ENCODE measurements at regions not wholly inside any gene's neighbourhood (a gene's known extent, or its start where the extent isn't known, plus 50 kb on each side); places are given as distances from the start of the nearest gene placed in this dataset.

DNA sequence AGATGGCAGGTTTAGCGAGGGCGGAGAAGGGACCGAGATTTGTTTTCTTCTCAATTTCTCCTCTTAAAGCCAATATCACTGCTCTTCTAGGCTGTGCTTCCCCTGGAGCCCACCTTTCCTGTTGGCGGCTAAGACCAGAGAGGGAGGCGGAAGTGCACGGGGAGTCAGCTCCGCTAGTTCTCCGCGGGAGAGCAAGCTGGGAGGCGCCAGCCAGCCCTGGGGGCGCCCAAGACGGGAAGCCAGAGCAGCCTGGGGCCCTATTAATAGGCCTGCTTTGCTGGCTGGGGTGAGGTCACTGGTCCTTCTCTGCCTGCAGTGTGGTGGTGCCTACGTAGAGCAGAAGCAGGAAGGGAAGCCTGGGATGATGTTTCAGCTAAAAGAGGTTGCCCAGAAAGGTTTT, 61.6 kb downstream of the LSM5 start:
- no peak for DNase-seq (ENCODE audit: low read depth)

DNA sequence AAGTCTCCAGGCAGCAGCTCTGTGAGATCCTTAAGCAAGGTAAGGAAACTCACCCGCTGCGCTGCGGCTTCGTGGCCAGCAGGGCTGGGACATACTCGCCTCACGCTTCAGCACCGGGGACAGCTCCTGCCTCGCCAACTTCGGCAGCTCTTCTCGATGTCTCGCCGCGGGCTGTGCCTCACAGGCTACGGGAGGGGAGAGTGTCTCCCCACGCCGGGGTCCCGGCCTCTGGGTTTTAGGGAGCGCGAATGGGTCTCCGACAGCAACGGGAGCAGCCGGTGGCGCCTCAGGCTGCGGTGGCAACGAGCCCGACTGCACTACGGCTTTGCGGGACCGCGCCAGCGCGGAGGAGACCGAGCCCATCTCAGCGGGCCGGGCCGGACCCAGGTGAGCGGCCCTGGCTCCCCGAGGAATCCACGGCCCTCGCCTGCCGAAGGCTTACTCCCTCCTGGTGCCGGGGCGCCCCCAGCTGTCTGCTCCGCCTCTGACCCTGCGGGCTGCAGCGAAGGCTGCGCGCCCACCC, 62.4 kb downstream of the LSM5 start:
- peak; percentile 15 for DNase-seq (ENCODE audit: low read depth)

GRCh38 chr7:32416846-32417245, 73.3 kb downstream of the LSM5 start:
- DNase-seq (ENCODE audit: low read depth), result no peak

GRCh38 chr7:32415936-32416335, 74.2 kb downstream of the LSM5 start:
- no peak for DNase-seq (ENCODE audit: low read depth)

DNA sequence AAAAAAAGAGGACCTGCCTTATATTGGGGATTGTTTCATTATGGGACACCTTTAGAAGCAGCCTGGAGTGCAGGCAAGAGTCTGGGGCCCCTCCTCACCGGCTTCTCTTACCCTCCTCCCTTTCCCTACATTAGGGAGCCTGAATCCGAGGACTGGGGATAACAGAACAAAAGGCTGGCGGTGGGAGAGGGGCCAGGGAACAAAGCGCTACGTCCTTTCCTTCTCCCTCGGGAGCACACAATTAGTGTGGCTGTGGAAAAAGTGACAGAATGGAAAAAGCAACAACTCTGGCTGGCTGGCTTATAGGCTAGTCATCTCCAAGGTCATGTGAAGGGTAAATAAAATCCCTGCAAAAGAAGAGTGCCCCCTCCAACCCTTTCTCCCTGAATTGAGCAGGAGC, 74.7 kb downstream of the LSM5 start:
- no peak for DNase-seq (ENCODE audit: low read depth)

DNA sequence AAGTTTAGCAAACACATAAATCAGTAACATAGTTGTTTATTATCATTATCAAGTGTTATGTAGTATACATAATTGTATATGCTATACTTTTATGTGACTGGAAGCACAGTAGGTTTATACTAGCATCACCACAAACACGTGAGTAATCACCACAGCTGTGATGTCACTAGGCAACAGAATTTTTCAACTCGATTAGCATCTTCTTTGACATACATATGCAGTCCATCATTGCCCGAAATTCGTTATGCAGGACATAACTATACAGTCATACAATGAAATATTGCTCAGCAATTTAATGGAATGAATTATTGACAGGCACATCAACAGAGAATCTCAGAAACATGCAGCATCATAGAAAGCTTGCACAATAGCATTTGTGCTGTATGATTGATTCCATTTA, 77.7 kb downstream of the LSM5 start:
- no peak for DNase-seq (ENCODE audit: low read depth)

- DNase-seq (ENCODE audit: low read depth), result no peak
Measured at GRCh38 chr7:32410545-32410944, 79.6 kb downstream of the LSM5 start.

GRCh38 chr7:32406386-32406785, 83.8 kb downstream of the LSM5 start:
- no peak for DNase-seq (ENCODE audit: low read depth)

GRCh38 chr7:32403463-32404229, 86.5 kb downstream of the LSM5 start:
- DNase-seq (ENCODE audit: low read depth), result no peak

- DNase-seq (ENCODE audit: low read depth), result no peak
Measured at GRCh38 chr7:32400676-32401075, 89.5 kb downstream of the LSM5 start.

GRCh38 chr7:32399311-32399710, 90.9 kb downstream of the LSM5 start:
- DNase-seq (ENCODE audit: low read depth), result no peak

DNA sequence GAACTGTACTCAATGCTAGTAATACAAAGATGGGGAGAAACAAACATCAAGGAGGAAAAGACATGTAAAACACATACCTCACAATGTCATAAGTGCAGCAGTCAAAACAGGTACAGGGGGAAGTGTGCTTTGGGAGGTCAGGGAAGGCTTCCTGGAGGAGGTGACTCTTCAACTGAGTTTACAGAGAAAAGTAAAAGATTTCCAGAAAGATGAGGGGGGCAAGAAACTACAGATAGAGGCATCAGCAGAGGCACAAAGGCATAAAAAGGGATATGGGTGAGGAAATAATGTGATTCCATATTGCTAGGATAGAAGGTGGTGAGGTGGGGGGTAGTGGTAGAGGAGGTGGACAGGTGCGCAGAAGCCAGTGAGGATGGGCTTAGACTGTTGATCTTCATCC, 95.0 kb downstream of the LSM5 start:
- no peak for DNase-seq (ENCODE audit: low read depth)

DNA sequence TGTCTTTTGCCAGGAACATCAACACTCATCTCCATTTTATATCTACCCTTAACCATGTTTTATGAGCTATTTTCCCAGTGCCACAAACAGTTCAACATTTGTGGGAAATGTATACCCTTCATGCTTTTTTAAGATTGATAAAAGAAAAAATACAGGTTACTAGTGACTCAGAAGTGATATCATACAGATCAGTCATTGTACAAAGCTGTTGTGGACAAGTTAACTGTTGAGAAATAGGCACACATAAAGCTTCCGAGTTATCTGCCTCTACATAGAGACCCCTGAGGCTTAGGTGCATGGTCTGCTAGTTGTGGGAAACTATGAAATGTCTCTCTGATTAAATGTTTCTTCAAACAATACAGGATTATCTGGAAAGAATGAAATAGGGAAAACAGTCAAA, 96.3 kb downstream of the LSM5 start:
- DNase-seq (ENCODE audit: low read depth), result no peak

DNA sequence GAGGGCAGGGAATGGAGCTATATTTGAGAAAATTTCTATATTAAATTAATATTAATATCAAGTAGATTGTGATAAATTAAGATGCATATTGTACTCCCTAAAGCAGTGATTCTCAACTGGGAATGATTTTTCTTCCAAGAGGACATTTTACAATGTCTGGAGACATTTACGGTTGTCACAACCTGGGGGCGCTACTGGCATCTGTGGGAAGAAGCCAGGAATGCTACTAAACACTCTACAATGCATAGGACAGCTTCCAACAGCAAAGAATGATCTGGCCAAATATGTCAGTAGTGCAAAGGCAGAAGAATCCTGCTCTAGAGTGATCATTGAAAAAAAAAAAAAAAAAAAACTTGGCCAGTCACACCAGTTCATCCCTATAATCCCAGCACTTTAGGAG, 100.0 kb downstream of the LSM5 start:
- no peak for DNase-seq (ENCODE audit: low read depth)

GRCh38 chr7:32385316-32385956, 104.7 kb downstream of the LSM5 start:
- DNase-seq (ENCODE audit: low read depth), result no peak

DNA sequence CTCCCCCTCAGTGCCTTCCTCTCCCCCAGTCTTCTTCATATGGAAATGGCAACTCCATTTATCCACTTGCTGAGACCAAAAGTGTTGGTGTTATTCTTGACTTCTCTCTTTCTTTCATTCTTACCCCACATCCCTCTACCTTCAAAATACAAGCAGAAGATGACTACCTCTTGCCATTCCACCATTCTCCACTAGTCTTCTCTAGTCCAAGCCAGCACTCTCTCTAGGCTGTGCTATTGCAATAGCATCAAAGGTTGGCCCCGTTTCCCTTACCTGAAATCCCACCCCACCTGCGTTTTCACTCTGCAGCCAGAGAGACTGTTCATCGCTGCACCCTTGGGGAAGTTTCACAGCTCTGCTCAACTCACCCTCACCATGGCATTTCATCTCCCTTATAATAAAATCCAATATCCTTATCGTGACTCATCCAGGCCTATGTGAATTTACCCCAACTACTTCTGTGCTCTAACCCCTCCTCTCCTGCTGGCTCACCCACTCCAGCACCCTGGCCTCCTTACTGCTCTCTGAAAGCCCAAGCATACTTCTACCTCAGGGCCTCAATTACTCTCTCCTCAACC, 109.1 kb downstream of the LSM5 start:
- no peak for DNase-seq (ENCODE audit: low read depth)

- no peak for DNase-seq (ENCODE audit: low read depth)
Measured at GRCh38 chr7:32379510-32380112, 110.6 kb downstream of the LSM5 start.

DNA sequence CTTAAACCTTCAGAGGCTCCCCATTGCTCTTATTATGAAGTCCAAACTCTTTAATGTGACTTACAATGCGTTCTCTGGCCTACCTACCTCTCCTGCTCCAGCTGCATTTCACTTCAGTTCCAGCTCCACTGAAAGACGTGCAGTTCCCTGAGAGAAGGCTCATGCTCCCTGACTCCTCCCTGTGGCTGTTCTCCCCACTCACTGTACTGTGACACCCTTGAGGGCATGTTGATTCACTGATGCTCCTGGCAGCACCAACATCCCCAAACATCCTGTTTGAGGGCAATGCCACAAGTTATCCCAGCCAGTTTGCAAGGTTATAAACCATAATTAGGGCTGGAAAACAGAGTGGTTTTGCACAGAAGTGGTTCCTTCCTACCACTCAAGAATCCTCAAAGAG, 111.2 kb downstream of the LSM5 start:
- DNase-seq (ENCODE audit: low read depth), result no peak

DNA sequence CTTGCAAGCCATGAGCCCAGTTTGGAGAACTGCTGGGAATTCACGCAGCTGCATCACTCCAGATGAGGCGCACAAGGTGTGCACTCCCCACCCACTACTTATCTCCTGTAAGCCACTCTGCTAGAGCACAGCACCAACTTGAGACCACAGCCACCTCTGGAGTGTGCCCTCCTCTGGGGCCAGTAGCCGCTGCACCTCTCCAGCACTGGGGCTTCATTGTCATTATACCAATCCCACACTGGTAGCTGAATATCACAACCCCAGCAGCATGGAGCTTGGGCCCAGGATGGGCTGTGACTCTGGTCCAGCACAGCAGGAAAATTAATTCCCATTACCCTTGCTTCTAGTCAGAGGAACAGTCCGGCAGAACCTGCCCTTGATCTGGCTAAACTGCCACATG, 125.6 kb downstream of the LSM5 start:
- DNase-seq (ENCODE audit: low read depth), result no peak

DNA sequence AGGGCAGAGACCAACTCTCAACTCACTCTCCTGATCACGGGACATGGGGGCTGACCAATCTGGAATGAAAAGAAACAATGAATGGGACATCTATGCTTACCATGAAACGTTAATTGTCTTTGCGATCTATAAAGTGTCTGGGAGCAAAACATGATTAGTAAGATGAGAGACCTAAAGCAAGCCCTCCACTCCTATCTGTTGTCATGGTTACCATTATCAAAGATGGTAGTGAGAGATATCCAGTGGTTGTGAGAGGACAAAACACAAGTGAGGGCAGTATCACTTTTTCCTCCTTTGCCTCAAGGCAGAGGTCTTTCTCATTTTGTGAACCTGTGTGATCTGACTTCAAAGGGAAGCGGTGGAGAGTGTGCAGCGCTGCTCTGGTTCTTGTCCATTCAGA, 130.1 kb downstream of the LSM5 start:
- no peak for DNase-seq (ENCODE audit: low read depth)

DNA sequence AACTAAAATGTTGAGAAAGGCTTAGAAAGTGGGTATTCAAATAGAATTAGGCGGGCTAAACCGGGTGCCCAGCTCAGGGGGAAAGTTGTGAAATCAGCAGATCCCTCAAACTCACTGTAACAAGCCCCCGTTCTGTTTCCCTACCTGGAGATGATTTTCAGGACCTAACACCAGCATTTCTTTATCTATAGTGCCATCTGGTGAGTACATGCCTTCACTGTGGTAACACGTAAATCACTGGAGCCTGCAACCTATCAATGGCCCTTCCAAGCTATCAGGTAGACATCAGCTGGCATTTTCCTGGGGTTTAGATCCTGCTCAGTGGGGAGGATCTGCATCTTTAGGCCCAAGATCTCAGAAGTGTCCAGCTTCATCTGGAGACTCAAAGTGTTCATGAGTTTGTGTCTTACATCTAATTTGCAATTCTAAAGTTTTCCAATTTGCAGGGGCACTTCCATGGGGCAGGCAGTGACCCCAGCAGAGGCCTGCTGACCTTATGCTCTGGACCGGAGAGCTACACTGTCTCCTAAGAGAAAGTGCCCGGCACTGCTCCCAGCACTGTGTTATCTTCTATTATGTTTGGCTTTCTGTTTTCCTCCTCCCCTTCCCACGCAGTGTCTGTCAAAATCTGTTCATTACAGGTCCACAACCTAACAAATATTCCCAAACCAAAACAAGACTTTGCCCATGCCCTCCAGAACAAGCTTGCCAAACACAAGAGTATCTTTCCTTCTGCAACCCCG, 132.5 kb downstream of the LSM5 start:
- DNase-seq (ENCODE audit: low read depth), result no peak

GRCh38 chr7:32347244-32347828, 142.8 kb downstream of the LSM5 start:
- no peak for DNase-seq (ENCODE audit: low read depth)

Data from activated T-helper 9 cell treated with anti-CD3 and anti-CD28 coated beads, Interleukin-2, amount 50 U/mL, for 16 hours (primary cell).